ENCODE measurements at regions not wholly inside any gene's neighbourhood (a gene's known extent, or its start where the extent isn't known, plus 50 kb on each side); places are given as distances from the start of the nearest gene placed in this dataset.
A peak's percentile ranks its signal among the peaks of the same experiment; 100 is the strongest.

DNA sequence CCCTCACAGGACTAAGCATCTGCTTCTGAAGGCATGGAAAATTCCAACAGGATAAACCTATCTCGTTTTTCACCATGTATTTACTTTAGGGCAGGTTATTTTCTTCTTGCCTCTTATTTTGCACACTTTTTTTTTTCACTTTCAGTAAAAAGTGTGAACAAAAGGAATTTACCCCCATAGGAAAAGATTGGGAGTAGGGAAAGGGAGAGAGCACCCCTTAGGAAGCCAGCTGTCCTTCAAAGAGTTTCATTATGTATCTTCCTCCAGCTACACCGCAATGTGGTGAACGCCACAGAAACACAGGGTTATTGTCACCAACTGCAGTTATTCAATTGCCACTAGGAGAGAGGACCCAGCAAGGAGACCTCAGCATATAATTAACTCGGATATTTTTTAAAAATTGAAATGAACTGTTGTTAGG, 286.2 kb upstream of the VRK2 start:
- BruUV-seq (replicated peaks), result no TSS peak
- CTCF ChIA-PET (ENCODE audit: low intra/inter-chr PET ratio, low total read pairs), result interaction anchor here (1.1 to 2.8 kb wide), 2 partner anchors 458 to 687 kb away, joined by 4 to 25 read pairs; no protein-coding TSS in a partner anchor
- in situ Hi-C loops (cut with HindIII; ENCODE audit: extremely low pct_ligation_motif_present, low pct_unique_long_range_greater_than_20kb) (no loop called here), intact Hi-C loops (cut with micrococcal nuclease; ENCODE audit: unreplicated experiment) (loop anchor here (1.0 to 10.0 kb wide), 3 partner anchors 146 to 1114 kb away; no protein-coding TSS in a partner anchor)
- no peaks in the 10 kb centered on the region for H3K36me3 ChIP-seq (replicated peaks in 1 of 2; ENCODE audit: control insufficient read depth in 1 of 2, insufficient read depth in 2 of 2, low read length in 2 of 2)
- H2AFZ ChIP-seq (ENCODE audit: low read length), result no peak overlapping the region
- WGBS (ENCODE audit: low lambda C conversion rate), result 6% methylated on average over 4 of the region's 4 CpGs
- H3K4me3 ChIP-seq (replicated peaks in 1 of 3; ENCODE audit: insufficient read depth in 1 of 3, low read depth in 2 of 3, low read length in 3 of 3), result peak overlapping the region in 1 of 3 experiments; percentile 54; a peak in 1 of 6 replicates
- peaks cover 0 to 6% of the 10 kb centered on the region in 2 experiments; a peak in 1 of 5 replicates for H3K27me3 ChIP-seq (ENCODE audit: control insufficient read depth in 1 of 2, insufficient read depth in 2 of 2, low read length in 2 of 2)
- peaks cover 15% of the 10 kb centered on the region for H3K4me1 ChIP-seq (ENCODE audit: insufficient read depth, low read length)
- H3K9me3 ChIP-seq (ENCODE audit: low read length), result no peaks in the 10 kb centered on the region
- H3K27ac ChIP-seq (ENCODE audit: extremely low read length, insufficient read depth, low read length), result no peak overlapping the region
- DNase-seq (ENCODE audit: low spot score) (no peak), ATAC-seq (peak; percentile 65), FAIRE-seq (no peak)
- no peaks in the 10 kb centered on the region for H3K79me2 ChIP-seq (ENCODE audit: insufficient read depth, low read length)
- POLR2A ChIA-PET, result no interaction called here
- H3K9ac ChIP-seq (ENCODE audit: insufficient read depth, low read depth, low read length), result no peak overlapping the region
- no peak for TF ChIP-seq ASH2L (IDR thresholded peaks at IDR 0.05; ENCODE audit: insufficient read length, low read depth, low read length)
- TF ChIP-seq SRSF1 (optimal IDR thresholded peaks at IDR 0.05; ENCODE audit: low read depth, low read length), result no peak
- TF ChIP-seq ZNF674 (CRISPR knock-in tag; IDR thresholded peaks at IDR 0.05; ENCODE audit: low read depth), result no peak
- no peak for TF ChIP-seq SIN3B (IDR thresholded peaks at IDR 0.05; ENCODE audit: low read length)
- no peak for TF ChIP-seq ZKSCAN5 (CRISPR knock-in tag; IDR thresholded peaks at IDR 0.05)
- no peak for TF ChIP-seq ZMYM3 (CRISPR knock-in tag; IDR thresholded peaks at IDR 0.05)
- TF ChIP-seq ZNF232 (CRISPR knock-in tag; IDR thresholded peaks at IDR 0.05; ENCODE audit: borderline replicate concordance), result no peak
- no peak for TF ChIP-seq ZEB1 (IDR thresholded peaks at IDR 0.05; ENCODE audit: insufficient replicate concordance, low read depth)
- TF ChIP-seq ZNF160 (CRISPR knock-in tag; IDR thresholded peaks at IDR 0.05), result no peak
- no peak for TF ChIP-seq ZBTB8A (CRISPR knock-in tag; IDR thresholded peaks at IDR 0.05; ENCODE audit: borderline replicate concordance, low read depth)
- no peak for TF ChIP-seq LCORL (IDR thresholded peaks at IDR 0.05)
- TF ChIP-seq LCORL (CRISPR knock-in tag; IDR thresholded peaks at IDR 0.05), result no peak
- no peak for TF ChIP-seq CCDC6 (CRISPR knock-in tag; IDR thresholded peaks at IDR 0.05)
- TF ChIP-seq ZNF335 (CRISPR knock-in tag; IDR thresholded peaks at IDR 0.05), result no peak
- TF ChIP-seq ZNF251 (CRISPR knock-in tag; IDR thresholded peaks at IDR 0.05), result no peak
- no peak for TF ChIP-seq ZNF430 (CRISPR knock-in tag; IDR thresholded peaks at IDR 0.05)
- no peak for TF ChIP-seq RARG (CRISPR knock-in tag; IDR thresholded peaks at IDR 0.05; ENCODE audit: low read depth)
- no peak for TF ChIP-seq REL (CRISPR knock-in tag; conservative IDR thresholded peaks at IDR 0.05)
- TF ChIP-seq, protein P1, sequence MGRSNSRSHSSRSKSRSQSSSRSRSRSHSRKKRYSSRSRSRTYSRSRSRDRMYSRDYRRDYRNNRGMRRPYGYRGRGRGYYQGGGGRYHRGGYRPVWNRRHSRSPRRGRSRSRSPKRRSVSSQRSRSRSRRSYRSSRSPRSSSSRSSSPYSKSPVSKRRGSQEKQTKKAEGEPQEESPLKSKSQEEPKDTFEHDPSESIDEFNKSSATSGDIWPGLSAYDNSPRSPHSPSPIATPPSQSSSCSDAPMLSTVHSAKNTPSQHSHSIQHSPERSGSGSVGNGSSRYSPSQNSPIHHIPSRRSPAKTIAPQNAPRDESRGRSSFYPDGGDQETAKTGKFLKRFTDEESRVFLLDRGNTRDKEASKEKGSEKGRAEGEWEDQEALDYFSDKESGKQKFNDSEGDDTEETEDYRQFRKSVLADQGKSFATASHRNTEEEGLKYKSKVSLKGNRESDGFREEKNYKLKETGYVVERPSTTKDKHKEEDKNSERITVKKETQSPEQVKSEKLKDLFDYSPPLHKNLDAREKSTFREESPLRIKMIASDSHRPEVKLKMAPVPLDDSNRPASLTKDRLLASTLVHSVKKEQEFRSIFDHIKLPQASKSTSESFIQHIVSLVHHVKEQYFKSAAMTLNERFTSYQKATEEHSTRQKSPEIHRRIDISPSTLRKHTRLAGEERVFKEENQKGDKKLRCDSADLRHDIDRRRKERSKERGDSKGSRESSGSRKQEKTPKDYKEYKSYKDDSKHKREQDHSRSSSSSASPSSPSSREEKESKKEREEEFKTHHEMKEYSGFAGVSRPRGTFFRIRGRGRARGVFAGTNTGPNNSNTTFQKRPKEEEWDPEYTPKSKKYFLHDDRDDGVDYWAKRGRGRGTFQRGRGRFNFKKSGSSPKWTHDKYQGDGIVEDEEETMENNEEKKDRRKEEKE (IDR thresholded peaks at IDR 0.05), result no peak
- no peaks in the 10 kb centered on the region for H4K20me1 ChIP-seq (ENCODE audit: insufficient read depth, low read length)
- peak overlapping the region; percentile 73 for H3K4me2 ChIP-seq (ENCODE audit: low read depth, low read length)
